Activated CD4-positive, CD25-positive, alpha-beta regulatory T cell treated with anti-CD3 and anti-CD28 coated beads, Interleukin-2, amount 50 U/mL, for 24 hours (primary cell): ENCODE measurements at regions not wholly inside any gene's neighbourhood (a gene's known extent, or its start where the extent isn't known, plus 50 kb on each side); places are given as distances from the start of the nearest gene placed in this dataset.

Source experiments
- ATAC-seq, 2 donors: fragments of 150-1000 bp; cut with Tn5 transposase; one replicate each; pipeline ENCODE4 v1.10.0; 2021; ENCODE audit warnings: mild to moderate bottlenecking in 1 of 2, moderate library complexity in 1 of 2

DNA sequence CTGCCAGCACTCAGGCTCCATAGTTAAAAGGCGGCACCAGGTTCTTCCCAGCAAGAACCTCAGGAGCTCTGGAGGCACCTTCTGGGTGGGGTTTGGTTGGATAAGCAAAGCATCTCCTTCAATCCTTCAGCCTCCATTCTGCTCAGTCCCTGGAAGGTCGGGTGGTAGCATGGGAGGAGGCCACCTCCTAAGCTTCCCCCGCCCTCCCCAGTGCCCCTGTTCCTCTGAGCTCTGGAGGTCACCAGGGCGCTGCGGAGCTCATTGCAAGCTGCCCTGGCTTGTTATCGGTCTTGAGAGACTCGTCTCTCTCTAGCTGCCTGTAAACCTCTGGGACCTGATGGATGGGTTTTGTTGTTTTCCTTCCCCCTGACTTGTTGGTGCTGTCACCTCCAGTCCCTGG is 124.8 kb downstream of the RPLP1 start:
- ATAC-seq, result no peak

DNA sequence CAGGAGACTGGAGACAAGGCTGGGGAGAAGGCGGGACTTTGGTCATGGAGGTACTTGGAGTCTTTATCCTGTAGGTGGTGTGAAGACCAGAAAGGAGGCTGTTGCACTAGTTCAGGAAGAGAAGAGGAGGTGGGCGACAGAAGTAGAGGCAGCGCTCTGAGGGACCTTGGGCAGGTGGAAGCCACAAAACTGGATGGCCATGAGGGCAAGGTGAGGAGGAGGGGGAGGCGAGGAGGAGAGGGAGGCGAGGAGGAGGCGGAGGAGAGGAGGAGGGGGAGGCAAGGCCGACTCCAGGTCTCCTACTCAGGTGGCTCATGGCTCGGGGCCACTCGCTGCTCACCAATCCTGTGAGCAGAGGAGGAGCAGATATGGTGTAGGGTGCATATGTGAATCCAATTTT is 125.6 kb downstream of the RPLP1 start:
- ATAC-seq, result no peak

DNA sequence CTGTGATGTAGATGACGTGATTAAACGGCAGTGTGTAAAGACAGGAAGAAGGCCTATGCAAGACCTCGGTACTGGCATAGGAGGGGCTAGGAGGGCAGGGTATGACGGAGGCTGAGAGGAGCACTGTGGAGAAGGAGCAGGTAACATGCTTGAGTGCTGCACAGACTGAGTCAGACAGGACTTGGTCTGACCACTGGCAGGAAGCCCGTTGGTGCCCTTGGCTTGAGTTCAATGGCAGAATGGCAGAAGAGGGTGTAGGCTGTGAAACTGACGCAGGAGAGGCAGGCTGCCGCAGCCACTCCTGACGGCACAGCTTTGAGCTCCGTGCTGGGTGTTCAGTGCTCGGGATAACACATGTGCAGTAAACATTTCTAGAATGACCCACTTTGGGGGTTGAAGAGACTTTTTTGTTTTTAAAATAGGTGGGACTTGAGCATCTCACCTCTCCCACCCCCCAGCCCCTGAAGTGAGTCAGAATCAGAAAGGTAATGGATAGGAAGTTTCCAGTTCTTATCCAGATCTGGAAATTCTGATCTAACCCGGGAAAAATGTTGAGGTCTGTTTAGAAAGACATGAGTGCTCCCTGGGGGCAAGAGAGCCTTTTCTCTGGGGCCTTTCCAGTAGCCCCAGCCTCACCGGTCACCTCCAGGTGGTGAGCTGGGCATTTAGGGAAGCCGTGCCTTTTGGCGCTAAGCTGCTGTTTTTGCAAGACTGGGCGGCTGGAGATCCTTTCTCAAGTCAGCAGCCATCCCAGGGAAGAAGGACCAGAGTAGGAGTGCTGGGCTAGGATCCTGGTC is 126.4 kb downstream of the RPLP1 start:
- ATAC-seq, result no peak

DNA sequence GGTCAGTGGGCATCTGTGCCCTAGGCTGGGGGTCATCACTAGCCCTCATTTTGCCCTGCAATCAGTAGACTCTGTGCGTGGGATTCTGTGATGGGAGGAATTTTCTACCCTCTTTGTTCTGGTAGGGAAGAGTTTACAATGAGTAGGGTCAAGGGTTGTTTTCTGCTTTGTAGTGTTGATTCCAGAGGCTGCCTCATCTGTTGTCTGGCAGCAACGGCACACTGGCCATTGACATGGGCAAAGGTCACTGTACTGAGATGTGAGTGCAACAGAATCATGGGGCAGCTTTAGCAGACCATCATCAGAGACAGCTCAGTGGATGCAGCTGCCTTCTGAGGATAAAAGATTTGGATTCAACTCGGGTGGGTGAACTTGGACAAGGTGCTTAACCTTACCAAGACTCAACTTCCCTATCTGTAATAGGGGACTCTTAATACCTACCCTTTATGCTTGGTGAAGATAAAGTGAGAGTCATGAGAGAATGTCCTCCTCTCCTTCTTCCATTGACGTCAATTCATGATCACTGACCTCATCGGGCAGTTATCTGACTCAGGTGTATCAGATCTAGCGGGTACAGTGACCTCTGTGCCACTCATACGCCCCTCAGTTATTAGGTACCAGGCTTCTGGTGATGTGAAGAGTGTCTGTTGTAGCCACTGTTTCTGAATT is 127.5 kb downstream of the RPLP1 start:
- no peak for ATAC-seq

DNA sequence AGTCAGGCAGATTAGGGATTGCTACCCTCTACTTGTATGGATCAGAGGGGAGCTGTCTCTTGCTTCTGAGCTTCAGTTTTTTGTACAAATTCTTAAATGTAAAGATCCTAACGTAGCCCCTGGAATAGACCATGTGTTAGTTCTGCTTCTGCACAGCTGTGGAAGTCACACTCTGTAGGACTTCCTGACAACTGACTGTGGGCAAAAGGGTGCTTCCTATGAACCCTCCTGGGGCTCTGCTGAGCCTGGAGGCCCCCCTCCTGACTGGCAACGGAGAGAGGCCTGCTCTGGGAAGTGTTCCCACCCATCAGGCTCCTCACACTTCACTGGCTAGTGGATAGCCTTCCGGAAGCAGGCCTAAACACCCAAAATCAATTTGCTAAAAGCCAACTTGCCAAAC is 131.0 kb downstream of the RPLP1 start:
- no peak for ATAC-seq

DNA sequence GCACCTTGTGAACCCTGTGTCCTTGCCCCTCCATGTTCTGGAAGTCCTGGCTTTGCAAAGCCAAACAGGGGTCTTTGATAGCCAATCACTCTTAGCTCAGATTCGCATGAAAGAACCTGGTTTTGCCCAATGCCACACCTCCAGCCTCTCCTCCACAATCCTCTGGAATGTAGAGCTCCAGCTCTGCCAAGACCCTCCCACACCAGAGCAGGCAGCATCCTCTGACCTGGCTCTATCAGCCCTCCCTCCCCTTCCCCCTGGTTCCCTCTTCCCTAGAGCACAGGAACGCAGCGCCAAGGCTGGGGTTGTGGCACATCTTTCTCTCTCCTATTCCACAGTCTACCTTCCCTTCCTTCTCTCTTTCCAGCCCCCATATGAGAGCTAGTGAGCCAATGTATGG is 133.3 kb downstream of the RPLP1 start:
- no peak for ATAC-seq

DNA sequence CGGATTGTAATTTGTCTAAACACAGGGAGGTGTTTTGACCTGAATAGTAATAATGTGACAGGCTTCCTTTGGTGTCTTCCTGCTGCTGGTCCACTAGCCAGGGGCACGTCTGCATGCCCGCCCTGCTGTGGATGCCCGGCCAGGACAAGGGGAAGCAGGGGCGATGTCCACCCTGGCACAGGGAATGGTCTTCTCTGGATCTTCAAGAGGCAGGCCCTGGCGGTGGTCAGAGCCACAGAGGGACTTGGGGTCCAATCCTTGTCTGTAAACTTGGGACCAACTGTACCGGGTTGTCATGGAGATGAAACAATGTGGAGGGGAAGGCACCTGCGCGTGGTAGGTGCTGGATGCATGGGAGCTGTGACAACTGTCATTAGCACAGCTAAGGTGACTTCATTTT is 134.1 kb downstream of the RPLP1 start:
- ATAC-seq, result no peak

DNA sequence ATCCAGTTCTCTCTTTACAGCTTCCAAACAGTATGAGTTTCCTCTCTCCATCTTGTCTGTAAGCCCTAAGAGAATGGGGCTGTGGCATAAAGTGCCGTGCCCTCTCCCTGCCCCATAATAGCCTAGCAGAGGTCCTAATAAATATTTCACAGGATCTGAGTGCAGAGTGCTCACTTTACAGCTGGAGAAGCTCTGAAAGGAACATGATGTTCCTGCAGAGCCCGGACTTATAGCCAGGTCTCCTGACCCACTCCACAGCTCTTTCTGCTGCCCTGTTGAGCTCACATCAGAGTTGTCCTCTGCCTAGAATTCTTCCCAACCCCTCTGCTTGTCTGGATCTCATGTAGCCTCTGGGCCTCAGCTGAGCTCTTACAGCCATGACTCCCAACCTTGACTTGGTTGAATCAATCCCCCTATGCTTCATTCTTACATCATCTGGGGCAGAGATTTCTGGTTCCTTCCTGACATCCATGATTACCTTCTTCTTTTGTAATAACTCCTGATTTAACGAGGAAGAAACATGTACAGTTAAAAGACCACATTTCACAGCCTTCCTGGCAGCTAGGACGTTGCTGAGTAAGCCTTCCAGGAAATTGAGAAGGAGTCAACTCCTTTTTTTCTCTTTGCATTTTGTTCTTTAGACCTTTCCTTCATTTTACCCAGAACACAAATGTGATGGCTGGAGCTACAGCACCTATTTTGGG is 135.3 kb downstream of the RPLP1 start:
- no peak for ATAC-seq

DNA sequence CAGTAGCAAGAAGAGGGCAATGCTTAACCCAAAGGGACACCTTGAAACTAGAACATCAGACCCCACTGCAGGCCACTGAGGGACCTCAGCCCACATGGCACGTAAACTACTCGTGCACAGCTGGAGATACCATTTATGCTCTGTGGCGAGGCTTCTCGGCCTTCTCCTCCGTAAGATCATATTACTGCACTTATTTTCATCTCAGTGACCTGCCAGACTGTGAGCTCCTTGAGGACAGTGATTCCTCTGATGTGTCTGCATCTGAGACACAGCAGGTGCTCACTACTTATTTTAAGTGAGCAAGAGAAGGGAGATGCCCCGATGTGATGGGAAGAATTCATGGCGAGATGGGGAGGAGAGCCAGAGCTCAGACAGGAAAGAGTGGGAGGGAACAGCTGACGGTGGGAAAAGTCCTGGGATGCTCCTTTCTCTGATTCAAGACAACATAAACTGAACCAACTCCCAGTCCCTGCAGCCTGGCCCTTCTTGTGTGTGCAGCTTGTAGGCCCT is 137.6 kb downstream of the RPLP1 start:
- ATAC-seq, result no peak

DNA sequence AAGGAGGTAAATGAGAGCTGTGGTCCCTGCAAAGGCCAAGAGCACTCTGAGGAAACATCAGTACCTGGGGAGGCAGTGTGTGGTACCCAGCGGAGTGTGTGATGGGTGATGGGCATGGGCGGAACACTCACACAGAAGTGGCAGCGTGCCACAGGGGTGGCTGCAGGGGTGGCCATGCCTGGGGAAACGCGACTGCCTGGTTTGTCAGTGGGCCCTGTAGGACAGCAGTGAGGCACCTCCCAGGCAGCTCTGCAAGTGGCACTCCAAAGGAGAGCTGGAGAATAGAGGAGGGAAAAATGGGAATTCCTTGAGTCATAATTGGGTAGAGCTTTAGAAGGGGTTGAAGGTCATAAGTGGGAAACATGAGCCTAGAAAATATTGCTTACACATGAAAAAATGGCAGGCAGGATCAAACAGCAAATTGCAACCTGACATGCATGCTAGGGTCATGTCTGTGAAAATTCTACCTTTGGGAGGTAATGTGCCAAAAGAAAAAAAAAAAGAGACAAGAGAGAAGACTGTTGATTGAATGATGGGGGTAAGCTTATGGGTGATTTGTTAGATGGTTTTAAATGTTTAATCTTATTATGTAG is 138.4 kb downstream of the RPLP1 start:
- no peak for ATAC-seq

DNA sequence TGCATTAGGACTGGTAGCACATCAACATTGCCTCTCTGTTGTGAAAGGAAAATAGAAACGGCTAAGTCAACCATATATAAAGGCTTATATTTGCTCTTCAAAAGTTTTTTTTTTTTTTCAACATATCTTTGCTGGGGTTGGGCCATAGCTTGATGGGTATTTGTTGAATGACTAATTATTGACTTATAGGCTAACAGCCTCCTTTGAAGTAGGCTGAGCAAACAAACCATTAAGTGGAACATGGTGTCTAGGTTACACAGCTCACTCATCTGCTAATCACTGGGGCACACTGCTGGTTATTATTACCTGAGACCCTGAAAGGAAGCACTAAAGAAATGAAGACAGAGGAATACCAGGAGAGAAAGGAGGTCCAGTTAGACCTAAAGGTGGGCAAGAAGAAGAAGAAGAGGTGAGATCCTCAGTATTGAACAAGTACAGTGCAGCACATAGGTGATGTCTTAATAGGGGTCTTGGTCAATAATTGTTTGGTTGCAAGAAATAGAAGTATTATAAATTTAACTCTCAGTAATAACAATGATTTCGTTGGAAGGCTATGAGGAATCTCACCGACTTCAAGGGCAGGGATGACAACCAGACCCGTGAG is 139.4 kb downstream of the RPLP1 start:
- ATAC-seq, result no peak

DNA sequence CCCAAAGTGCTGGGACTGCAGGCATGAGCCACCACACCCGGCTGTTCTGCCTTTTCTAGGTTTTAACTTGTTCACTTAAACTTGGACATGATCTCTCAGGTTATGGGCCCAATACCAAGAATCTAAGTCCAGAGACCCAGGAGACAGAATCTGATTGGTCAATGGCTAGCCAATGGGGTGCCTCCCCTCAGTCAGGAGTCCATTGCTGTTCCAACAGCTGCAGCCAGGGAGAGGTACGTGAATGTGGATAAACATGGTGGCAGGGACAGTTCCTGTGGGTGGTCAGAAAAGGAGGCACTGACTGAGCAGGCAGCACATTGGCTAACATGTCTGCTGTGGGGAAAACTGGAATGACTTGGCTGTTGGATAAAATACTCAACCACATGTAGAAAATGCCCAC is 140.3 kb downstream of the RPLP1 start:
- no peak for ATAC-seq

DNA sequence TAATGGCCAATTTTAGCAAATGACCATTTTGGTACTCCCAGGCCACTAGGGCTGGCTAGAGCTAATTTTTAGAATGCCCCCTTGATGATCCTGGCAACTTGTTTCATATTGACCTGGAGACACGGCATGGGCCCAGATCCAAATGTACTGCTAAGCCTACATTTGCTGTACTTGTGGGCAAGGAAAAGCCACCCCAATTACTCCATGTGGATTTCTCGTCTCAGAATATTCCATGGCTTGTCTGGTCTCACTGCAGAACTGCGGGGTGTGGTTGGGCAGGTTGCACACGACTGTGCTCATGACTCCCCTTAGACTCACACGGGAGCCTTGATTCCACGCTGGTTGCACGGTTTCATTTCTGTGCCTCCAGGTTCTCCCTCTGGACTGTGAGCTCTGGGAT is 140.9 kb downstream of the RPLP1 start:
- ATAC-seq, result no peak

DNA sequence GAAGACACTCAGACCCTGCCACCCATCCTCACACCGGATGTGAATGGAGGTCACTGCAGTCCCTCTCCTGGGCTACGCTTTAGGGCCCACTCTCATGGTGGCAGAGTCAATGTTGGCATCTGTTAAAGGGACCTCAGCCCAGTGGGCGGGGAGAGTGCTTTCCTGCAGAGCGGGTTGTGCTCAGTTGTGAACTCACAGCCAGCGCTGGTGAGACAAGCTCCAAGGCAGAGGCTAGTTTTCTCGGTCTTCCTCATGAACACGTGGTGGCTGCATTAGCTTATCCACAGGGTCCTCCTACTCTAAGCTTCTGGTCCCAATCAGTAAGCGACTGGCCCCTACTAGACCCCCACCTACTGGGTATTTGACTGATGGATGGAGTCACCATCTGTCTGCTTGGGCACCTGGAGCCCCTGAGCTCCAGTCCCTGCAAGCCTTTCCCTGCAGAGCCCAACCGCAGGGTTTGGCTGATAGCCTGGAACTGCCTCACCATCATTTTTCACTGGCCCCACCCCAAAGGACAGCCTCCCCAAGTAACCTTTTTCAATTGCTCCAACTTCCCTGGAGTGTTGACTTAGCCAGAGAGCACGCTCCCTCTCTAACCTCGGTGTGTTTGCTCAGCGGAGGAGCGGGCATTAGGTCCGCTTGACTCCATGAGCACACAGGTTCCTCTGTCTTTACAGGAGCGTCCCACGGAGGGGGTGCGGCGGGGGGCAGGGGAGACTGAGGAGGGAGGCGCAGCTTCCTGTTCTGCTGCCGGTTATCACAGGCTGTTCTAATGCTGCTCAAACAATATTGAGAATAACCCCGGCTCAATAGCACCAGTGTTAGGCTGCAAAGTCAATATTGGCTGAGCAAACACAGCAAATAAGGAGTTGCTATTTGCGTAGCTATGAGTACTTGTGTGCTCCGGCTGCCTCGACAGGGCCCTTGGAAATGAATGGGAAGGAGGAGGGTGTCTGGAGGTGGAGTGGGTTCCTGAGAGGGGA is 141.7 kb downstream of the RPLP1 start:
- ATAC-seq, result no peak

DNA sequence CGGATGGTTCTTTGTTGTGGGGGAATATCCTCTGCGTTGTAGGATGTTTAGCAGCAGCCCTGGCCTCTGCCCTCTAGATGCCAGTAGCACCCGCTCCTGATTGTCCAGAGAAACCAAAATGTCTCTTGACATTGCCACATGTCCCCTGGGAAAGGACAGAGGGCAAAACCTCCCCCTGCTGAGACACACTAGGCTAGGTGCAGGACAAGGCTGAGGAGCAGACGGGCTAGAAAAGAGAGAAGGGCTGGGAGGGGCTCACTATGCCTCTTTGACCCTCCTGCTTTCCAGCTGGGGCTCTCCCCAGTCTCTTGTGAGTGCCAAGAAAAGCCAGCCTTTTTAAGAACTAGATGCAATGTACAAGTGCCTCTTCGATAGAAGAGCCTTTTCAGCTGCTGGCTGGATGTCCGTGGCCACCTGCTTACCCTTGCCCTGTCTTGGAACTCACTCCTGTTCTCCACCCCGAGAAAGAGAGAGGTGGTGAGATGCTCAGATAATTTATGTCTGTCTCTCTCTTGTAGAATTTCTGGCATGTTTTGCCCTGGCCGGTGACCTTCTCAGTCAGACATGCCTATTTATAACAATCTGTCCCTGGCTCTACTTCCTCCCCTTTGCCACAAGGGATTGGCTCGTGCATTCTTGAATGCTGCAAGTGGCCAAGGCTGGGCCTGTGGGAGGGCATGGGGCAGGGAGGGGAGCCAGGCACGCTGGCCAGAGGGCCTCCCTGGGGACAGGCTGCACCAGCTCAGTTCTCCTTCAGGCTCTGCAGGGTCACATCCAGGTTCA is 142.6 kb downstream of the RPLP1 start:
- no peak for ATAC-seq

DNA sequence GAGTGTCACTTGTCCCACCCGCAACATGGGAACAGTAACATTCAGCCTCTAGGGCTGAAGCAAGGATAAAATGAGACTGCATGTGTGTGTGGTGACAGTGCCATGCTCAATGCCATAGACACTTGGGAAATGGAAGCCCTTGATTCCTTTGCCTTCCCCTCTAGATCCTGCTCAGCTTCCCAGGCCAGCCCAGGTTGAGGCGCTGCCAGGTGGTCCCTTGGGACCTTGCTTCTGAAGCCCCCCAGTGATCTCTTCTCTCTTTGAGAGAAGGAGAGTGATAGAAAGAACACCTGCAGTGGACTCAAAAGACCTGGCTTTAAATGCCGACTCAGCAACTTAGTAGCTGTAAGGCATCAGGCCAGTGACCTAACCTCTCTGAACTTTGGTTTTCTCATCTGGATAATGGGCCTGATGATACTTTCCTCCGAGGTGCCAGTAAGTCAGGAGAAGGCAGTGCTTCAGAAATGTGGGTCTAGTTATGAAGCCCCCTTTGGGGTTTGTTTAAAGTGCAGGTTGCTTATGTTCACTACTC is 144.5 kb downstream of the RPLP1 start:
- ATAC-seq, result no peak

DNA sequence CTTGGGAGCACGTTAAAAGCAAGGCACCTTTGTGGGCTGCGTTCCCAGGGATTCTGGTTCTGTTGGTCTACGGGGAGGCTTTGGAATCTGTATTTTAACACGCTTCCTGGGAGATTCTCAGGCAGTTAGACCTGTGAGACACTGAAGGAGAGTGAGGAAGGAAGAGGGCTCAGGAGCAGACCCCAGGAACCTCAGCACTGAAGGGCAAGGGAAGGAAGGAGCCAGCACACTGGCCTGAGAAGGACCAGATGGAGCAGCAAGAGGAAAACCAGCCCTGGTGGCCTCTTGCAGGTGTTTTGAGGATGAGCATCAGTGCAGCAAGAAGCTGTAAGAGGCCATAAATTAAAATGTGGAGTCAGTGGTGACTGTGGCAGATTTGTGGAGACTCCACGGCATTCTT is 146.7 kb downstream of the RPLP1 start:
- no peak for ATAC-seq

DNA sequence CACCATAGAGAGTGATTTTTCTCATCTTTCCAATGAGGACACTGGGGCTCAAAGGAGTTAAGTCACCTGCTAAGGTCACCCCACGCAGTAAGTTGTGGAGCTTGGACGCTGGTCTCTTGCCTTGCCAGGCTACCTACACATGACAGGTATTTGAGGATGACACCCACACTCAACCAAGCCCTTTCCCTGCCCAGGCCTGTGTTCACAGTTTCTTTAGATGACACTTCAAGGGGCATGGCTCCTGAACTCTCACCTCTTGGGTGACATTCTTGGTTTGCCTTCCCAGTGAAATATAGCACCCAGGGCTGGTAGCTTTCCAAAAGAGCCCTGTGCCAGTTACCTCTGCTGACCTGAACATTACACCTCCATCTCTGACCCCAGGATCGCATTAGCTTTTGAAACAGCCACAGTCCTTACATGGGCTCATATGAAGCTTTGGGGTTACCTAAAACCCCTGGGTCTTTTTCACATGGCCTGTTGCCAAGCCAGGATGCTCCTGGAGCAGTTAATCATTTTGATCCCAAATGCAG is 148.0 kb downstream of the RPLP1 start:
- no peak for ATAC-seq

DNA sequence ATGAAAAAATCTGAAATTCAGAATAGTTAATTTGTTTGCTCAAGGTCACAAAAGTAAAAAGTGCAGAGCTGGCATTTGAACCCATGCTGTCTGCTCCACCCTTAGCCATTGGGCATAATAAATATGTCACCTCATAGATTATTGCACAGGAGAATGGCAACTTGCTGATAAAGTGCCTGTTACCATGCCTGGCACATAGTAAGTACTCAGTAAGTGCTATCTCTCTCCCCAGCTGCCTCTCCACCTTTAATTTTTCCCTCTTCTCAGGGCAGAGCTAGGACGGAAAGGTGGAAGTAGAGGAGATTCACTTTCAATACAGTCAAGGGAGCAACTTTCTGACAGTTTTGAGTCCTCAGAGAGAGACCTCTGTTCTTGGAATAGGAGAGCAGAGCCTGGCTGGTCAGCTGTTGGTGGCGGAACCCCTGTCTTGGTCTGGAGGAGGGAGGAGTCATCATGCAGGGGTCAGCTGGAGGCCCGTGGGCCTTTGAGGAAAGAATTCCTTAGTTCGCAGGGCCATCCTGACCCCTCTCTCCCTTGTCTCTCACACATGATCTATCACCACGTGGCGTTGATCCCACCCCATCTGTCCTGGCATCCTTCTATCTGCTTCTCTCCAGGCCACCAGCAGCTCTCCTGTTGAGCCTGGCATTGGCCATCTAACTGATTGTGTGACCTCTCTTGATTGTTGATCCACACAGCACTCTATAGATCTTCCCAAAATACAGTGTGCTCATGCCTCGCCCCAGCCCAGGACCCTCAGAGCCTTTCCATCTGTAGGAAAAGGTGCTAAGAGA is 149.3 kb downstream of the RPLP1 start:
- no peak for ATAC-seq
